GM23248 (cell line): ENCODE measurements at regions not wholly inside any gene's neighbourhood (a gene's known extent, or its start where the extent isn't known, plus 50 kb on each side); places are given as distances from the start of the nearest gene placed in this dataset.
"Not testable (repeated sequence)": the region's sequence is repeated elsewhere in the genome, so short reads cannot be mapped to it uniquely, and the experiment has no call there.

Experiments used
- EZH2 ChIP-seq: fragments of 200-600 bp; sonication (generic); IDR thresholded peaks from 2 replicates; pipeline ENCODE4 v1.6.1; 2018; ENCODE audit warnings: antibody characterized with exemption, mild to moderate bottlenecking; ENCODE audit not compliant: insufficient read depth, poor library complexity, severe bottlenecking
- EZH2phosphoT487 ChIP-seq: fragments of 200-600 bp; sonication (generic); IDR thresholded peaks from 2 replicates; pipeline ENCODE4 v1.6.1; 2018; ENCODE audit warnings: antibody characterized with exemption, moderate library complexity, mild to moderate bottlenecking, low read depth; ENCODE audit not compliant: insufficient read depth

DNA sequence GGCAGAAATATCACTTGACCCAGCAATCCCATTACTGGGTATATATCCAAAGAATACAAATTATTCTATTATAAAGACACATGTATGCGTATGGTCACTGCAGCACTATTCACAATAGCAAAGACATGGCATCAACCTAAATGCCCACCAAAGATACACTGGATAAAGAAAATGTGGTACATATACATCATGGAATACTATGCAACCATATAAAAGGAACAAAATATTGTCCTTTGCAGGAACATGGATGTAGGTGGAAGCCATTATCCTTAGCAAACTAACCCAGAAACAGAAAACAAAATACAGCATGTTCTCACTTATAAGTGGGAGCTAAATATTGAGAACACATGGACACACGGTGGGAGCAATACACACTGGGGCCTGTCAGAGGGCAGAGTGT, 1441.6 kb upstream of the ACO1 start:
- TF ChIP-seq EZH2phosphoT487, EZH2: not testable (repeated sequence)
